NCI-H774 (cell line): ENCODE measurements at regions not wholly inside any gene's neighbourhood (a gene's known extent, or its start where the extent isn't known, plus 50 kb on each side); places are given as distances from the start of the nearest gene placed in this dataset.

Experiments used
- DNase-seq: peaks from one replicate; lab custom pipeline; 2025; lab: John Stamatoyannopoulos, UW

- no peak for DNase-seq
Observed at GRCh38 chr18:73962256-73962655, 185.4 kb downstream of the FBXO15 start.

- no peak for DNase-seq
Observed at GRCh38 chr18:73961804-73962203, 185.8 kb downstream of the FBXO15 start.

DNA sequence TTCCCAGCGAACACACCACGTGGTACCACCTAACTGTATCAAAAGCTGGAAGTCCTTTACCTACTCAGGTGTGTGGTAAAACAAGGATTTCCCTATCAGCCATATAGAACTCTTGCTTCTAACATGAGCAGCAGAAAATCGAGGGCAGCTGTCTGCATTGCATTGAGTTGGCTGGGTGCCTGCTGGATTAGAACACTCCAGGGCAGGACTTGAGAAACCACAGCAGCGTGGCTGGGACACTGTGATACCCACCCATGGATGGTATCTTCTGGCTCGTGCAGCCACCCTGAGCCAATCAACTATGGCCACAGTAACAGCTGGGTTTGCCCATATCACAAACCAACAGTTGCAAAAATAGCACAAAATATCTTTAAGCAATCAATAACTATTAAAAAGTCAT lies 188.3 kb downstream of the FBXO15 start:
- DNase-seq = no peak

DNA sequence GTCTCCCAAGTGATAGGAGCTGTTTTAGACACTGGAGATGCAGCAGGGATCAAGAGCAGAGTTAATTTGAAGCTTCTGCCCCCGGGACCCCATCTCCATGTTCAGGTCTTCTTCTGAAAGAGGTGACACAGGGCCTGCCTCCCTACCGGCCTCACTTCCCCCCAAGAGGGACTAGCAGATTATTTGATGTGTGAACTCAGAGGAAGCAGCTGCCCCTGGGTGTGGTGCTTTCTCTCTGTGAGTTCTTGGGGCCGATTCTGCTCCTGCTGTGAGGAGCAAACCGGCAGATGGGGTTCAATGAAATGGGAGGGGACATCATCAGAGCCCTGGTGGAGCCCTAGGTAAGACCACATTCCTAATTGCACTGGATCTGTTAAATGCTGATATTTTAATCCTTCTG lies 193.4 kb downstream of the FBXO15 start:
- DNase-seq = no peak

GRCh38 chr18:73952296-73952946 lies 195.2 kb downstream of the FBXO15 start:
- DNase-seq = no peak

DNA sequence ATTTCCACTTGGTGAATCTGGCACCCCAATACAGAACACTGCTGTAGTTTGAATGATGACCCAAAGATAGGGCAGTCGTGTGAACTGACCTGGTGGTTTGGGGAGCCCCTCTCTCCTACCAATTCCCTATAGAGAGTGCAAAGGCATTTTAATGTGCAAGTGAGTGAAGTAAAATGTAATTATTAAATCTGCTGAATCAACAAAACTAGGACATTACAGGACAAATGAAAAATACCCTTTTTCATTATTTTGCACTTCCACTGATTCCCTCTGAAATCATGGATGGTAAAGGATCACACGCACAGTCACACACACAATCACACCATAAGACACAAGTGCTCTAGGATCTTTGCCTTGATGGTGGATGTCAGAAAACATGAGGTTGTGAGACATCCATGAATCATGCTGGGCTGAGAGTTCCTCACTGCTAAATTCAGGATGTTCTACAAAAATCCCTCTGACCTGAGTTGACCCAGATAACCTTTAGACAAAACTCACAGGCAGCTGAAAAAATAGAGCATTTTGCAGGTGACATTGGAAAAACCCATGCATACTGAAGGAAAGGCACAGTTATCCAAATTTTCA lies 197.4 kb downstream of the FBXO15 start:
- no peak for DNase-seq

GRCh38 chr18:73948497-73948896 lies 199.1 kb downstream of the FBXO15 start:
- DNase-seq = no peak

GRCh38 chr18:73948084-73948483 lies 199.6 kb downstream of the FBXO15 start:
- DNase-seq = no peak

GRCh38 chr18:73947180-73947921 lies 200.3 kb downstream of the FBXO15 start:
- no peak for DNase-seq

- DNase-seq = no peak
Observed at GRCh38 chr18:73945130-73945792, 202.4 kb downstream of the FBXO15 start.

GRCh38 chr18:73944715-73945114 lies 202.9 kb downstream of the FBXO15 start:
- DNase-seq = no peak

- no peak for DNase-seq
Observed at GRCh38 chr18:73943763-73944162, 203.9 kb downstream of the FBXO15 start.

GRCh38 chr18:73942956-73943355 lies 204.7 kb downstream of the FBXO15 start:
- no peak for DNase-seq

DNA sequence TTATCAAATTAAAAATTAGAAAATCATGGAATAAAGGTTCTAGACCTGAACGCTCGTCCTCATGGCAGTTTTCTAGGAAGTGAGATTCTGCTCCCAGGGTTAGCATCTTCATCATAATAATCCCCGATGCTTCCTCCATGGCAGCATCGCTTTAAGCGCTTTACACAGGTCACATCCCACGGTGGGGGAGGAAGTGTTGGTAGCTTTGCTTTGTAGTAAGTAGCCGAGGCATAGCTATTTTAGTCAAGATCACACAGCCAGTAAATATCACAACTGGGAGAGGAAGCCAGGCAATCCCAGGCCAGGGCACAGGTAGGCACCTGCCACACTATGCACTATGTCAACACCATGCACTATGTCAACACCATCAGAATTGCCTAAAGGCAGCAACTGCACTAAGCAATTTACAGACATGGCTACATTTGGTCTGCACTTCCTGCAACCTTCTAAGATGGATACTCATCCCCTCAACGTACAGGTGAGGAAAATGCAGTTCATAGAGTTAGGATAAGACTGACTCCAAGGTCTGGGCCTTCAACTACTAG lies 205.5 kb downstream of the FBXO15 start:
- DNase-seq = peak; percentile 70

DNA sequence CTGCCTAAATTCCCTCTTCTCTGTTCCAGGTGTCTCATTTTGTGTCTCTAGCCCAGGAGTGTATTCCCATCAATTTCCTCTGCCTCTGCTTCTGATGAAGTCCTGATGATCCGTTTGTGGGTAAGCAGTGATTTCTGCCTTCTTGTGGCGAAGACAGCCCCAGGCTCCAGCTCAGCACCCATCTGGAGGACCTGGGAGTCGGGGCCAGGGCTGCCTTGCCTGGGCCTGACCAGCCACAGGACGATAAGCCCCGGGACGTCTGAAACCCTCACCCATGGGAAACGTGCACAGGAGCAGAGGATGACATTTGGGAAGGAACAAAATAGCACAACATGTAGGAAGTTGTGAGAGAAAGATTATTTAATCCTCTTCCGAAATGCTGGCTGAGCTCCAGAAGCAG lies 206.9 kb downstream of the FBXO15 start:
- no peak for DNase-seq

DNA sequence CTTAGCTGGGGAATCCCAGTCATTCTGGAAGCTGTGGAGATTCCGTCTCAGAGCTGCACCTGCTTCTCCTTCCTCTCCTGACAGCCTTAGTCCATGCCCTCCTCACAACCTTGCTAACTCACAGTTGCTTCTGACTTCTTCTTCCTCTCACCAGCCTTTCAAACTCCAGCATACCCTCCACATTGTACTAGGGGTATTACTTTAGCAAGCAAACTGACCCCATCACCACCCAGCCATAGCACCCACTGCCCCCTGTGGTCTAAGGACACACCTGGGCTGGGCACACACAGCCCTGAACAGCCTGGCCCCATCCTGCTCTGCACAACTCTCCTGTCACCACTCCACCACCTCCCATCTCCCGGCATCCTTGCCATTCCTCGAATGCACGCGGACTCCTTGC lies 208.2 kb downstream of the FBXO15 start:
- DNase-seq = no peak

DNA sequence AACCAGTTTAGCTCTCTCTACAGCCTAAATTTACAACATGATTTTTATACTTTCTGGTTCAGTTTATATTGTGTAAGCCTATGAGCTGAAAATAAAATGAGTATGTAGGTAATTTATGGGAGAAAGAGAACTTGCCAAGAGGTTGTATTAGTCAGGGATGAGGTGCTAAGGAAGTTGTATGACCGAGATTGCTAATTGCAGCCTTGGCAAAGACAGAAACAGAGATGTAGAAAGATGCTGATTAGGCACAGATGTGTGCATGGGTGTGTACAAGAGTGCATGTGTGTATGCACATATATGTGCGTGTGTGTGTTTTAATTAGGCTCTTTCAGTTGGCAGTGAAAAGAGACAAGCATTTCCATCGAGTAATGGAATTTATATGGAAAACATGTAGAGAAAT lies 213.9 kb downstream of the FBXO15 start:
- DNase-seq = no peak

- DNase-seq = no peak
Observed at GRCh38 chr18:73932976-73933375, 214.7 kb downstream of the FBXO15 start.

DNA sequence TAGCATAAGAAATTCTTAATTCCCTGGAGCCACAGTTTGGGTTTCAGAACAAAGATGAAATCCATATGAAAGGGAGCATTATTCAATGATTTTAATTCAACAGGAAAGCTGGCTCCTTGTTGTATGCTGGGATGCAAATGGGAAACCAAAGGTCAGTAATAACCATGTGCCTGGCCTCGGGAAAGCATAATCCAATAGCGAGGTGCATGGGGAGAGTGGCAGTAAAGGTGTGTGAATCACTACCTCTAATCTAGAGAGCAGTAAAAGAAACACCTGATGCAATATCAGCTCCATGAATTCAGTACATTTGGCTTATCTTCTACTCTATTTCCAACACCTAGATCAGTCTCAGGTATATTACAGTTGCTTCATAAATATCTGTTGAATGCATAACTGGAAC lies 220.1 kb downstream of the FBXO15 start:
- no peak for DNase-seq

DNA sequence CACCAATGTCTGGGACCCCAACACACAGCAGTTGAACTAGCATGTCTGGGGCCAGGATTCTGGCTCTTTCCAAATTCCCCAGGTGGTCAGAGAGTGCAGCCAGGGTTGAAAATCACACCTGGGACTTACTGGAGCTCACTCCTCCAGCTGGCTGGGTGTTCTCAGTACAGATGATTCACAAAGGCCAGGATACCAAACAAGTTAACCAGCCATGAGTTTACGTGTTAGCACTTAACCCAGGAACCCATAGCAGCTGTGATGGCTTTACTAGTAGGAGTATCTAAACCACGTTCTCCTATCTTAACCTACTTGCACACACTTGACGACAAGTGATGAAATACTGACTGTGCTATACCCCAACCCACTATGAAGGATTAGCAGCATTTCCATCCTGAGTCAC lies 222.8 kb downstream of the FBXO15 start:
- no peak for DNase-seq

GRCh38 chr18:73924307-73924706 lies 223.3 kb downstream of the FBXO15 start:
- no peak for DNase-seq

DNA sequence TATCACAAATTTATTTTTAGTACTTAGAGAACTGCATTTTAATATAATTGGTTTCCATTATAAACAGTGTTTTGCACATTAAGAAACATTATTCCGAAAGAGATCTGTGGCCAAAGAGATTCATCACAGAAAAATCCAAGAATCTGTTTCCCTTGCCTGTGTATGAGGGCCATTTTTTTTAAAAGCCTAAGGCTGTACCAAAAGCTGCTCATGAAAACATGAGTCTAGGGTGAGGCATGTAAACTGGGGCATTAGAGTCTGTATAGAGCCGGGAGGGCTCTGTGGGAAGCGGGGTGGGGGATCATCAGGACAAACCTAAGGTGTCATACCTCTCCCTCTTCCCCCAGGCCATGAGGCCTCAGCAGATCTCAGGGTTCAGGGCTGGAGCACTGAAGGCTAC lies 223.8 kb downstream of the FBXO15 start:
- DNase-seq = no peak

GRCh38 chr18:73920033-73920432 lies 227.6 kb downstream of the FBXO15 start:
- DNase-seq = no peak
